ENCODE measurements at regions not wholly inside any gene's neighbourhood (a gene's known extent, or its start where the extent isn't known, plus 50 kb on each side); places are given as distances from the start of the nearest gene placed in this dataset.

DNA sequence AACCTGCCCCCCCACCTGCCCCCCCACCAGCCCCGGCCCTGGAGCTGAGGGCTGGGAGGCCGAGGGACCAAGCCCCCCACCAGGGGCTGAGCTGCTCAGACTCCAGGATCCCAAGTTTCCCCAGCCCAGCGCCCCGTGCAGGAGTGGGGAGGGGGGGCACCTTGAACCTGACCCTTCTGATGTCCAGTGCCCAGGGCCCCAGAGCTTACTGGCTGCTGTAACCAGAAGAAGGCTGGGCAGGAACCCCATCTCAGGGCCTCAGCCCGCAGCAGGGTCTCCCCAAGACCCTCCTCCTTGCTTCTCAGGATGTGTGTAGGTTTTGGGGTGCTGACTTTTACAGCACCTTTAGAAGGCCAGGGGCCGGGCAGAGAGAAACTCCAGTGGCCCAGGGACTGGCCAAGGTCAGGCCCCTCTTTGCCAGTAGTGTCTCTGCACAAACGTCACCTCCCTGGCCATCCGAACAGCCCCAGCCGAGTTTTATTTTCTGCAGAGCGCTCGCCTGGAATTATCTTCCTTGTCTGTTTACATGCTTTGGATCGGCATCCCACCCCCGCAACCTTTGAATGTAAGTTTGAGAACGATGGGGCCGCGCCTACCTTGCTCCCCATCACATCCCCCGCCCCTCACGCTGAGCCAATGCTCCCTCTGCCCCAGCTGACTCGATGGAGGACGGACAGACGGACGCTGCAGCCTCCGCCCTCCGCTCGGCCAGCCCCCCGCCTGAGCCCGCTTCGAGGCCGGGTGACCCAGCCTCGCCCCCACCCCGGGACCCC, 70.1 kb upstream of the CASZ1 start:
- CTCF ChIA-PET: interaction anchor here (1.1 to 2.5 kb wide), 5 partner anchors 13 to 360 kb away, joined by 3 to 12 read pairs (median 4); no protein-coding TSS in a partner anchor
- DNase-seq (ENCODE audit: extremely low spot score): no peak
- POLR2A ChIA-PET: no interaction called here
- TF ChIP-seq, protein P1, sequence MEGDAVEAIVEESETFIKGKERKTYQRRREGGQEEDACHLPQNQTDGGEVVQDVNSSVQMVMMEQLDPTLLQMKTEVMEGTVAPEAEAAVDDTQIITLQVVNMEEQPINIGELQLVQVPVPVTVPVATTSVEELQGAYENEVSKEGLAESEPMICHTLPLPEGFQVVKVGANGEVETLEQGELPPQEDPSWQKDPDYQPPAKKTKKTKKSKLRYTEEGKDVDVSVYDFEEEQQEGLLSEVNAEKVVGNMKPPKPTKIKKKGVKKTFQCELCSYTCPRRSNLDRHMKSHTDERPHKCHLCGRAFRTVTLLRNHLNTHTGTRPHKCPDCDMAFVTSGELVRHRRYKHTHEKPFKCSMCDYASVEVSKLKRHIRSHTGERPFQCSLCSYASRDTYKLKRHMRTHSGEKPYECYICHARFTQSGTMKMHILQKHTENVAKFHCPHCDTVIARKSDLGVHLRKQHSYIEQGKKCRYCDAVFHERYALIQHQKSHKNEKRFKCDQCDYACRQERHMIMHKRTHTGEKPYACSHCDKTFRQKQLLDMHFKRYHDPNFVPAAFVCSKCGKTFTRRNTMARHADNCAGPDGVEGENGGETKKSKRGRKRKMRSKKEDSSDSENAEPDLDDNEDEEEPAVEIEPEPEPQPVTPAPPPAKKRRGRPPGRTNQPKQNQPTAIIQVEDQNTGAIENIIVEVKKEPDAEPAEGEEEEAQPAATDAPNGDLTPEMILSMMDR (IDR thresholded peaks at IDR 0.05; ENCODE audit: control extremely low read depth, extremely low read depth, low read depth, missing control alignments): no peak

DNA sequence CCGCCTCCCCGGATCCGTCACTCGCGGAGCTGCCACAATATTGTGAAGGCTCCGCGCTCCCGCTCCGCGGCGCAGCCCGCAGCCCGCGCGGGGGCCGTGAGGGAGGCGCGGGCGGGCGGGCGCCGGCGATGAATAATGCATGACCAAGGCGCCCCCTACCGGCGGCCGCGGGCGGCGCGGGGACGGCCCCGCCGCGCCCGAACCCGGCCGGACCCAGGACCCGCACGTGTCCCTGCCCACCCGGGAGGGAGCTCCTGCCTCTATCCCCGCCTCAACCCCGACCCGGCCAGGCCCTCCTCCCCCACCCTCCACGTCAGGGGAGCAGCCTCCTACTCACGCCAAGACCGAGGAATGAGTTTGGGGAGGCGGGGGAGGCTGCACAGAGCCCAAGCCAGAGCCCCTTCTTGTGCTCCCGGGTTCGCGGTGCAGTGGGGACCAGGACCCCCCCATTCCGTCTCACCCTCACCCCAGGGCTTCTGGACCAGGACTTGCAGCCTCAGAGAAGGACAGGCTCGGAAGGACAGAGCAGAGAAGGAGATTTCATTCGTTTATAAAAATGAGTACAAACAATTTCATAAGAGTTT, 70.8 kb upstream of the CASZ1 start:
- POLR2A ChIA-PET: no interaction called here

DNA sequence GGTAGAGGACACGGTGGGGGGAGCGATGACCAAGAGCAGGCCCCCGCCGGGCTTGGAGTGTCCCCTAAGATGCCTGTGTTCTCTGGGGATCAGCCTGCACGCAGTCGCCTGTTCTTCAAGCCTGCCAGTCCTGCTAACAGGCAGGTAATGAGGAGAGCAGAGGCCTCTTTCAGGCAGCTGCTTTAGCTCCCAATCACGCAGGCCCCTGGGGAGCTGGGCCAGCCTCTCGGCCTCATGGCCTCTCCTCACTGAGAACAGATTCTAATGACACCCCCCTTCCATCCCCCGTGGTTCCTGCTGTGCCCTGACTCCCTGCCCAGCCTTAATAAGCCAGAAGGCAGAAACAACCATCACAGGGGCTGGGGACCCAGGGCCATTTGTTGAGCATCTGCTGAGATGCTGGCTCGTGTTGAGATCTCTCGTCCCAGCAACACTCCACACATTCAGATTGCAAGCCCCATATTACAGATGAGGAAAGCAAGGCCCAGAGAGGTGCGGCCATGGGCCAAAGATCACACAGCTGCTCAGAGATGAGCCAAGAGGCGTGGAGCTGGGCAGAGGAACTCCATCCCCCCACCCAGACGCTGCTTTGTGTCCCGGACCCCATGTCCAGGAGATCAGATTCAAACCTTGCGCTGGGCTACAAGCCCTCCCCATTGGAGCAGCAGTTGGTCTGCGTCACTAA, 71.6 kb upstream of the CASZ1 start:
- TF ChIP-seq, protein P1 (IDR thresholded peaks at IDR 0.05; ENCODE audit: control extremely low read depth, extremely low read depth, low read depth, missing control alignments): no peak
- no peak for DNase-seq (ENCODE audit: extremely low spot score)
- ChIA-PET POLR2A (no interaction called here), CTCF (interaction anchor here (1.5 to 3.2 kb wide), 4 partner anchors 11 to 438 kb away, joined by 4 to 18 read pairs (median 6); partner anchors contain the start of gene CENPS)

More for the DNA sequence above, 70.8 kb upstream of the CASZ1 start:
- TF ChIP-seq, protein P1 (IDR thresholded peaks at IDR 0.05; ENCODE audit: control extremely low read depth, extremely low read depth, low read depth, missing control alignments): peak; percentile 64
- CTCF ChIA-PET: interaction anchor here (0.6 to 2.5 kb wide), 8 partner anchors 12 to 373 kb away, joined by 3 to 12 read pairs (median 3); no protein-coding TSS in a partner anchor
- peak; percentile 82 for DNase-seq (ENCODE audit: extremely low spot score)

DNA sequence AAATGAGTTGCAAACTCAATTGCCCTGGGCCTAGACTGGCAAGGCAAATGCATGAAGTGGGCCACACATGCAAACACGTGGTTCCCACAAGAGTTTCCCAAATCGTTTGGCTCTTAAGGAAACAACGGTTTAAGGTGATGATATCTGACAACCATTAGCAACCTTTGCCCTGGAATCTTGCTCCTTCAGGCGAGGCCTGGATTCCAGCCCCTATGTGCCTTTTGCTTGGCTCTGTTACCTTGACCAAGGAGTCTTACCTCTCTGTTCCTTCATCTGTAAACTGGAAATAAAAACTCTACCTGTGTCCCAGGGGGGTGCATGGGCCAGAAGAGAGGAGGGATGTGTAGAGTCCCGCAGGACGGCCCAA, 72.1 kb upstream of the CASZ1 start:
- TF ChIP-seq, protein P1 (IDR thresholded peaks at IDR 0.05; ENCODE audit: control extremely low read depth, extremely low read depth, low read depth, missing control alignments): no peak
- ChIA-PET POLR2A (no interaction called here), CTCF (interaction anchor here (1.5 to 3.2 kb wide), 3 partner anchors 10 to 438 kb away, joined by 4 to 18 read pairs (median 9); partner anchors contain the start of gene CENPS)
- no peak for DNase-seq (ENCODE audit: extremely low spot score)

DNA sequence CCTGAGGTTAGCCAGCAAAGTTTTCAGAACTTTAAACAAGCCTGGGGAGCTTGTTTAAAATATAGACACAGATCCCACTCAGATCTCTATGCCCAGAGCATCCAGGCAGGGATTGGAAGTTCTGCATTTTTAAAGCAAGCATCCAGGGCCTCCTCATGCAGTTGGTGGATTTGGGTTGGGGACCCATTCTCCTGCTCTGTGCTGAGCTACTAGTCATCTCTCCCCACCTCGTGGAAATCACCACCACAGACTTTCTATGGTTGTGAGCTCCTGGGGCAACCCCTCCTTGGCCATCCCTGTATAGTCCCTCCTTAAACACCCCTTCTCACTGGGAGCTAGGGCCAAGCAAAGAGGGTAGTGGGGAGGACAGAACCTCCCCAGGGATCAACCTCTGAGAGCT, 73.5 kb upstream of the CASZ1 start:
- no peak for DNase-seq (ENCODE audit: extremely low spot score)
- CTCF ChIA-PET: interaction anchor here (0.9 to 3.2 kb wide), 11 partner anchors 9 to 661 kb away, joined by 3 to 18 read pairs (median 4); no protein-coding TSS in a partner anchor
- POLR2A ChIA-PET: no interaction called here
- TF ChIP-seq, protein P1 (IDR thresholded peaks at IDR 0.05; ENCODE audit: control extremely low read depth, extremely low read depth, low read depth, missing control alignments): no peak

DNA sequence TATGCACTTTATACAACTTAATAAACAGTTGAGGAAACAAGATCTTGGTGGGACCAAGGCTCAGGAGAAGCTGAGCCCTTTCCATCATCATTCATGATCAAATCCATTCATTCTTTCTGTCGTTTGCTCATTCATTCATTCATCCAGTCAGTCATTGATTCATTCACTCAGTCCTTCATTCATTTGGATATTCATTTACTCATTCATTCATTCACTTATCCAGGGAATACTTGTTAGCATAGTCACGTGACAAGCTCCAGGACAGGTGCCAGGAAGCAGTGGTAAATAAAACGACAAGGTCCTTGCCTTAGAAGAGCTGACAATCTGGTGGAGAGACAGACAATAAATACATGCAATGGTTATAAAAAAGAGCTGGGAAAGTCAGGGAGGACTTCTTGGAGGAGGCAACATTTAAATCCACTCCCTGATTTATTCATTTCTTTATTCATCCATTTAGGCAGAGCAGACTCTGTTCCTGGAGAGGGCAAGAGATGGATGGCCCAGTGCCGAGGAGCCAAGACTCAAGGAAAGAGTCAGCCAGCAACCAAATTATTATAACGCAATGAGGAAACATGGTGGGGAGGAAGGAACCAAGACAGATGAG, 74.1 kb upstream of the CASZ1 start:
- ChIA-PET POLR2A (no interaction called here), CTCF (interaction anchor here (1.0 to 3.2 kb wide), 9 partner anchors 8 to 662 kb away, joined by 3 to 18 read pairs (median 4); no protein-coding TSS in a partner anchor)
- DNase-seq (ENCODE audit: extremely low spot score): no peak
- TF ChIP-seq, protein P1 (IDR thresholded peaks at IDR 0.05; ENCODE audit: control extremely low read depth, extremely low read depth, low read depth, missing control alignments): no peak
